SU-DHL-6 (cell line): ENCODE measurements at regions not wholly inside any gene's neighbourhood (a gene's known extent, or its start where the extent isn't known, plus 50 kb on each side); places are given as distances from the start of the nearest gene placed in this dataset.

ENCODE experiments used
- H2AFZ ChIP-seq: fragments of 200-600 bp; sonication (generic); 2 replicates; pipeline ENCODE4 v1.6.1; 2014; ENCODE audit warnings: low read depth, mild to moderate bottlenecking, moderate library complexity, mixed read lengths, antibody characterized with exemption, low read length; ENCODE audit not compliant: severe bottlenecking
- H3F3A ChIP-seq: fragments of 200-600 bp; shearing (Covaris generic); 2 replicates; pipeline ENCODE4 v1.6.0; 2016; ENCODE audit warnings: antibody characterized with exemption, mild to moderate bottlenecking; ENCODE audit not compliant: insufficient read depth
- H3K27ac ChIP-seq: fragments of 200-600 bp; sonication (generic); 2 replicates; pipeline ENCODE4 v1.5.1; 2016; ENCODE audit warnings: low read depth, mild to moderate bottlenecking, low read length, moderate library complexity, mixed read lengths
- H3K27me3 ChIP-seq: fragments of 200-600 bp; sonication (generic), shearing (Covaris generic); 2 replicates; pipeline ENCODE4 v1.6.0; 2014; ENCODE audit warnings: mild to moderate bottlenecking, low read length
- H3K36me3 ChIP-seq: fragments of 200-600 bp; sonication (generic); 2 replicates; pipeline ENCODE4 v1.6.1; 2014; ENCODE audit warnings: mild to moderate bottlenecking, low read length, mixed read lengths
- H3K4me2 ChIP-seq: fragments of 300-600, 200-600 bp; shearing (Covaris generic), sonication (generic); 2 replicates; pipeline ENCODE4 v1.6.0; 2014; ENCODE audit warnings: low read length, low read depth, mild to moderate bottlenecking; ENCODE audit not compliant: poor library complexity, severe bottlenecking
- H3K4me3 ChIP-seq: fragments of 200-600 bp; sonication (generic); 2 replicates; pipeline ENCODE4 v1.5.1; 2014; ENCODE audit warnings: antibody characterized with exemption, low read length, mild to moderate bottlenecking, mixed read lengths; ENCODE audit not compliant: insufficient read depth, poor library complexity, severe bottlenecking
- H3K79me2 ChIP-seq: fragments of 200-600 bp; sonication (generic); 2 replicates; pipeline ENCODE4 v1.6.1; 2014; ENCODE audit warnings: mild to moderate bottlenecking, low read length, moderate library complexity; ENCODE audit not compliant: insufficient read depth
- H3K9ac ChIP-seq: fragments of 200-600 bp; sonication (generic); 2 replicates; pipeline ENCODE4 v1.7.0; 2014; ENCODE audit warnings: mild to moderate bottlenecking, low read length
- H3K9me2 ChIP-seq: fragments of 200-600 bp; sonication (generic); replicated peaks from 2 replicates; pipeline ENCODE4 v1.6.1; 2014; ENCODE audit warnings: low read length; ENCODE audit not compliant: insufficient read depth
- H3K9me3 ChIP-seq: fragments of 200-600 bp; sonication (generic); 2 replicates; pipeline ENCODE4 v1.6.1; 2014; ENCODE audit warnings: low read length, mixed read lengths; ENCODE audit not compliant: insufficient read depth
- H4K20me1 ChIP-seq: fragments of 200-600 bp; sonication (generic); 2 replicates; pipeline ENCODE4 v1.6.1; 2014; ENCODE audit warnings: low read depth, mild to moderate bottlenecking, antibody characterized with exemption, low read length, moderate library complexity, mixed read lengths
- EZH2phosphoT487 ChIP-seq: fragments of 200-600 bp; sonication (generic), shearing (Covaris generic); conservative IDR thresholded peaks from 2 replicates; pipeline ENCODE4 v1.6.1; 2018; ENCODE audit warnings: mild to moderate bottlenecking, antibody characterized with exemption, low read length, moderate library complexity, mixed read lengths
- TF ChIP-seq, protein P1 (sequence below): fragments of 200-600 bp; sonication (generic); IDR thresholded peaks from one replicate; pipeline ENCODE4 v1.5.1; 2017; ENCODE audit warnings: antibody characterized with exemption, mild to moderate bottlenecking, low read length, moderate library complexity; ENCODE audit not compliant: insufficient read depth, poor library complexity, severe bottlenecking

DNA sequence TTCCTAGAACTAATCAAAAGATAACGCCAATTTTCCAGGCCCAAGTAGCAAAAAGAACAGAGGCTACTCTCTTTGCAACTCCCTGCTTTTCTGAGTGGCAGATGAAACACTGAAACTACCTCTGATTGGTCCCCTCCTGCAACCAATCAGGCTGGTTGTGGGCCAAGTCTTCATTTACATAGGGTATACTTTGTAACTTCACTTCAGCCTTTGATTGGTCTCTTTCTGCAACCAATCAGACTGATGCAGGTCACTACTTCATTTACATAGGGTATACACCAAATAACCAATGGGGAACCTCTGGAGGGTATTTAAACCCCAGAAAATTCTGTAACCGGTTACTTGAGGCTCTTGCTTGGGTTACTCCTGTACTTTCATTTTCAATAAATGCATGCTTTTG lies 289.6 kb downstream of the MED10 start:
- Histone ChIP-seq H3K9ac (no peak overlapping the region), H3F3A (no peaks in the 10 kb centered on the region), H3K4me3 (no peak overlapping the region), H2AFZ (no peak overlapping the region), H3K36me3 (no peaks in the 10 kb centered on the region), H3K27me3 (no peaks in the 10 kb centered on the region), H4K20me1 (no peaks in the 10 kb centered on the region), H3K79me2 (no peaks in the 10 kb centered on the region), H3K9me3 (no peaks in the 10 kb centered on the region), H3K27ac (no peak overlapping the region), H3K4me2 (no peak overlapping the region), H3K9me2 (no peaks in the 10 kb centered on the region)
- TF ChIP-seq, protein P1, sequence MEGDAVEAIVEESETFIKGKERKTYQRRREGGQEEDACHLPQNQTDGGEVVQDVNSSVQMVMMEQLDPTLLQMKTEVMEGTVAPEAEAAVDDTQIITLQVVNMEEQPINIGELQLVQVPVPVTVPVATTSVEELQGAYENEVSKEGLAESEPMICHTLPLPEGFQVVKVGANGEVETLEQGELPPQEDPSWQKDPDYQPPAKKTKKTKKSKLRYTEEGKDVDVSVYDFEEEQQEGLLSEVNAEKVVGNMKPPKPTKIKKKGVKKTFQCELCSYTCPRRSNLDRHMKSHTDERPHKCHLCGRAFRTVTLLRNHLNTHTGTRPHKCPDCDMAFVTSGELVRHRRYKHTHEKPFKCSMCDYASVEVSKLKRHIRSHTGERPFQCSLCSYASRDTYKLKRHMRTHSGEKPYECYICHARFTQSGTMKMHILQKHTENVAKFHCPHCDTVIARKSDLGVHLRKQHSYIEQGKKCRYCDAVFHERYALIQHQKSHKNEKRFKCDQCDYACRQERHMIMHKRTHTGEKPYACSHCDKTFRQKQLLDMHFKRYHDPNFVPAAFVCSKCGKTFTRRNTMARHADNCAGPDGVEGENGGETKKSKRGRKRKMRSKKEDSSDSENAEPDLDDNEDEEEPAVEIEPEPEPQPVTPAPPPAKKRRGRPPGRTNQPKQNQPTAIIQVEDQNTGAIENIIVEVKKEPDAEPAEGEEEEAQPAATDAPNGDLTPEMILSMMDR = no peak
- no peak for TF ChIP-seq EZH2phosphoT487

DNA sequence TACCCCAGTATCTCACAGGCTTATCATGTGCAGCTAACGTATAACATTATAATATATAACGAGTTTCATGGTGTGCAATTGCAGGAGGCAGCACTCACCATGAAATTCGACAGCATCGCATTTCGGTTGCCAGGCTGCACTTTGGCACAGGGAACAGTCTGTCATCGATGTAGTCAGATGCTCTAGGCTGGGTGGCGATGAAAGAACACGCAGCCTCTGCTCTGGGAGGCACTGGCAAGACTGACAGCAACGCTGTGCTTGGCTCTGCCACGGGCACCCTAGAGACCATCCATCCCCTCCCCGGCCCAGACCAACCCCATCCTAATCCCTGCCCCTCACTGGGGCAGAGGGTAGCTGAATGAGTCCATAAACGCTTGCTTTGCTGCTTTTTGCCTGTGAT lies 290.8 kb downstream of the MED10 start:
- Histone ChIP-seq H3K79me2 (no peaks in the 10 kb centered on the region), H3K36me3 (no peaks in the 10 kb centered on the region), H2AFZ (no peak overlapping the region), H3K9me2 (no peaks in the 10 kb centered on the region), H4K20me1 (no peaks in the 10 kb centered on the region), H3K4me3 (no peak overlapping the region), H3K27ac (no peak overlapping the region), H3K9ac (no peak overlapping the region), H3K27me3 (no peaks in the 10 kb centered on the region), H3K9me3 (no peaks in the 10 kb centered on the region), H3F3A (no peaks in the 10 kb centered on the region), H3K4me2 (no peak overlapping the region)
- TF ChIP-seq, protein P1 = no peak
- TF ChIP-seq EZH2phosphoT487 = no peak

GRCh38 chr5:6086871-6087270 lies 291.5 kb downstream of the MED10 start:
- Histone ChIP-seq H3K79me2 (no peaks in the 10 kb centered on the region), H3K9me3 (no peaks in the 10 kb centered on the region), H3K36me3 (no peaks in the 10 kb centered on the region), H3K9ac (no peak overlapping the region), H4K20me1 (no peaks in the 10 kb centered on the region), H3K27me3 (no peaks in the 10 kb centered on the region), H3K4me3 (no peak overlapping the region), H3K9me2 (no peaks in the 10 kb centered on the region), H3K4me2 (no peak overlapping the region), H3K27ac (no peak overlapping the region), H2AFZ (no peak overlapping the region), H3F3A (no peaks in the 10 kb centered on the region)
- no peak for TF ChIP-seq EZH2phosphoT487
- TF ChIP-seq, protein P1 = no peak
